DOHH2 (cell line): ENCODE measurements at regions not wholly inside any gene's neighbourhood (a gene's known extent, or its start where the extent isn't known, plus 50 kb on each side); places are given as distances from the start of the nearest gene placed in this dataset.

Experiments
- H3F3A ChIP-seq: fragments of 200-600 bp; sonication (generic), shearing (Covaris generic); 2 replicates; pipeline ENCODE4 v1.6.0; 2016; ENCODE audit warnings: antibody characterized with exemption, mild to moderate bottlenecking; ENCODE audit not compliant: control insufficient read depth, insufficient read depth
- H3K27ac ChIP-seq: fragments of 200-600 bp; sonication (generic); 2 replicates; pipeline ENCODE4 v1.5.1; 2014; ENCODE audit warnings: low read depth, mild to moderate bottlenecking, low read length, moderate library complexity
- H3K27me3 ChIP-seq: fragments of 200-600 bp; sonication (generic); 2 replicates; pipeline ENCODE4 v1.6.1; 2014; ENCODE audit warnings: mild to moderate bottlenecking, low read length, mixed read lengths; ENCODE audit not compliant: control insufficient read depth
- H3K36me3 ChIP-seq: fragments of 200-600 bp; sonication (generic); 2 replicates; pipeline ENCODE4 v1.6.1; 2014; ENCODE audit warnings: mild to moderate bottlenecking, low read length, moderate library complexity, mixed read lengths; ENCODE audit not compliant: control insufficient read depth
- H3K4me1 ChIP-seq: fragments of 200-600 bp; sonication (generic); 2 replicates; pipeline ENCODE4 v1.6.1; 2014; ENCODE audit warnings: mild to moderate bottlenecking, low read length, mixed read lengths; ENCODE audit not compliant: control insufficient read depth
- H3K4me2 ChIP-seq: fragments of 200-600 bp; sonication (generic); 2 replicates; pipeline ENCODE4 v1.6.0; 2014; ENCODE audit warnings: mild to moderate bottlenecking, low read length, moderate library complexity
- H3K4me3 ChIP-seq: fragments of 200-600 bp; sonication (generic); 2 replicates; pipeline ENCODE4 v1.5.1; 2014; ENCODE audit warnings: mild to moderate bottlenecking, low read length, mixed read lengths
- H3K79me2 ChIP-seq: fragments of 200-600 bp; sonication (generic); 2 replicates; pipeline ENCODE4 v1.6.1; 2014; ENCODE audit warnings: mild to moderate bottlenecking, low read length, mixed read lengths; ENCODE audit not compliant: control insufficient read depth
- H3K9me2 ChIP-seq: fragments of 200-600 bp; sonication (generic); replicated peaks from 2 replicates; pipeline ENCODE4 v1.6.1; 2014; ENCODE audit warnings: mild to moderate bottlenecking, low read length, mixed read lengths; ENCODE audit not compliant: control insufficient read depth
- H3K9me3 ChIP-seq: fragments of 200-600 bp; sonication (generic); 2 replicates; pipeline ENCODE4 v1.6.1; 2014; ENCODE audit warnings: antibody characterized with exemption, low read length, mixed read lengths; ENCODE audit not compliant: control insufficient read depth, insufficient read depth
- H4K20me1 ChIP-seq: fragments of 200-600 bp; sonication (generic); 2 replicates; pipeline ENCODE4 v1.6.0; 2014; ENCODE audit warnings: low read depth, mild to moderate bottlenecking, antibody characterized with exemption, low read length, moderate library complexity; ENCODE audit not compliant: control insufficient read depth, insufficient read depth
- CTCF ChIP-seq: fragments of 200-600 bp; sonication (generic); IDR thresholded peaks from one replicate; pipeline ENCODE4 v1.5.1; 2014; ENCODE audit warnings: antibody characterized with exemption, mild to moderate bottlenecking, low read depth, low read length; ENCODE audit not compliant: poor library complexity, severe bottlenecking
- EZH2phosphoT487 ChIP-seq: fragments of 200-600 bp; sonication (generic); IDR thresholded peaks from 2 replicates; pipeline ENCODE4 v1.6.1; 2017; ENCODE audit warnings: borderline replicate concordance, mild to moderate bottlenecking, antibody characterized with exemption, low read length, moderate library complexity, mixed read lengths

- no peaks in the 10 kb centered on the region for H3K79me2 ChIP-seq
- no peaks in the 10 kb centered on the region for H3K27me3 ChIP-seq
- H3K9me2 ChIP-seq, result no peaks in the 10 kb centered on the region
- H3K4me3 ChIP-seq, result no peak overlapping the region
- H3K4me1 ChIP-seq, result no peaks in the 10 kb centered on the region
- H3K4me2 ChIP-seq, result no peak overlapping the region
- no peaks in the 10 kb centered on the region for H3K36me3 ChIP-seq
- H3K9me3 ChIP-seq, result no peaks in the 10 kb centered on the region
- H3F3A ChIP-seq, result no peaks in the 10 kb centered on the region
- H4K20me1 ChIP-seq, result no peaks in the 10 kb centered on the region
- no peak for TF ChIP-seq EZH2phosphoT487
- no peak for TF ChIP-seq CTCF
- H3K27ac ChIP-seq, result no peak overlapping the region
Measured at GRCh38 chr12:24550609-24551008, 398.3 kb downstream of the BCAT1 start.

- Histone ChIP-seq H3K36me3 (no peaks in the 10 kb centered on the region), H3K27ac (no peak overlapping the region), H3K4me3 (no peak overlapping the region), H3K4me2 (no peak overlapping the region), H3F3A (no peaks in the 10 kb centered on the region), H3K9me3 (no peaks in the 10 kb centered on the region), H3K79me2 (no peaks in the 10 kb centered on the region), H4K20me1 (no peaks in the 10 kb centered on the region), H3K27me3 (no peaks in the 10 kb centered on the region), H3K4me1 (no peaks in the 10 kb centered on the region), H3K9me2 (no peaks in the 10 kb centered on the region)
- TF ChIP-seq EZH2phosphoT487, result no peak
- TF ChIP-seq CTCF, result no peak
Measured at GRCh38 chr12:24546661-24547060, 402.2 kb downstream of the BCAT1 start.

- Histone ChIP-seq H3K27ac (no peak overlapping the region), H3K36me3 (no peaks in the 10 kb centered on the region), H4K20me1 (no peaks in the 10 kb centered on the region), H3K9me3 (no peaks in the 10 kb centered on the region), H3K9me2 (no peaks in the 10 kb centered on the region), H3K4me2 (no peak overlapping the region), H3K4me3 (no peak overlapping the region), H3K4me1 (no peaks in the 10 kb centered on the region), H3K27me3 (no peaks in the 10 kb centered on the region), H3K79me2 (no peaks in the 10 kb centered on the region), H3F3A (no peaks in the 10 kb centered on the region)
- TF ChIP-seq CTCF (no peak), EZH2phosphoT487 (no peak)
Measured at GRCh38 chr12:24546084-24546483, 402.8 kb downstream of the BCAT1 start.

GRCh38 chr12:24544368-24544767 lies 404.5 kb downstream of the BCAT1 start:
- Histone ChIP-seq H3K4me3 (no peak overlapping the region), H3K27me3 (no peaks in the 10 kb centered on the region), H4K20me1 (no peaks in the 10 kb centered on the region), H3K9me2 (no peaks in the 10 kb centered on the region), H3K9me3 (no peaks in the 10 kb centered on the region), H3K79me2 (no peaks in the 10 kb centered on the region), H3K27ac (no peak overlapping the region), H3F3A (no peaks in the 10 kb centered on the region), H3K36me3 (no peaks in the 10 kb centered on the region), H3K4me2 (no peak overlapping the region), H3K4me1 (no peaks in the 10 kb centered on the region)
- TF ChIP-seq CTCF (no peak), EZH2phosphoT487 (no peak)
